Fibroblast of pulmonary artery (primary cell): ENCODE measurements at regions not wholly inside any gene's neighbourhood (a gene's known extent, or its start where the extent isn't known, plus 50 kb on each side); places are given as distances from the start of the nearest gene placed in this dataset.

ENCODE experiments used
- DNase-seq: peaks from one replicate; pipeline ENCODE4 v3.0.0-alpha.2; 2010; ENCODE audit warnings: low read depth
- H3K4me3 ChIP-seq: replicated peaks from 2 replicates; pipeline ENCODE4 v1.5.1; 2011; ENCODE audit warnings: low read depth, mild to moderate bottlenecking, control low read depth, low read length, moderate library complexity
- TF ChIP-seq, protein P1 (sequence below): IDR thresholded peaks from 2 replicates; pipeline ENCODE4 v1.5.1; 2011; ENCODE audit warnings: mild to moderate bottlenecking, control low read depth, low read length, inconsistent platforms; ENCODE audit errors: missing control alignments

GRCh38 chr12:132439333-132439904 is 50.5 kb upstream of the FBRSL1 start:
- H3K4me3 ChIP-seq, result no peak overlapping the region
- TF ChIP-seq, protein P1, sequence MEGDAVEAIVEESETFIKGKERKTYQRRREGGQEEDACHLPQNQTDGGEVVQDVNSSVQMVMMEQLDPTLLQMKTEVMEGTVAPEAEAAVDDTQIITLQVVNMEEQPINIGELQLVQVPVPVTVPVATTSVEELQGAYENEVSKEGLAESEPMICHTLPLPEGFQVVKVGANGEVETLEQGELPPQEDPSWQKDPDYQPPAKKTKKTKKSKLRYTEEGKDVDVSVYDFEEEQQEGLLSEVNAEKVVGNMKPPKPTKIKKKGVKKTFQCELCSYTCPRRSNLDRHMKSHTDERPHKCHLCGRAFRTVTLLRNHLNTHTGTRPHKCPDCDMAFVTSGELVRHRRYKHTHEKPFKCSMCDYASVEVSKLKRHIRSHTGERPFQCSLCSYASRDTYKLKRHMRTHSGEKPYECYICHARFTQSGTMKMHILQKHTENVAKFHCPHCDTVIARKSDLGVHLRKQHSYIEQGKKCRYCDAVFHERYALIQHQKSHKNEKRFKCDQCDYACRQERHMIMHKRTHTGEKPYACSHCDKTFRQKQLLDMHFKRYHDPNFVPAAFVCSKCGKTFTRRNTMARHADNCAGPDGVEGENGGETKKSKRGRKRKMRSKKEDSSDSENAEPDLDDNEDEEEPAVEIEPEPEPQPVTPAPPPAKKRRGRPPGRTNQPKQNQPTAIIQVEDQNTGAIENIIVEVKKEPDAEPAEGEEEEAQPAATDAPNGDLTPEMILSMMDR, result no peak
- no peak for DNase-seq

DNA sequence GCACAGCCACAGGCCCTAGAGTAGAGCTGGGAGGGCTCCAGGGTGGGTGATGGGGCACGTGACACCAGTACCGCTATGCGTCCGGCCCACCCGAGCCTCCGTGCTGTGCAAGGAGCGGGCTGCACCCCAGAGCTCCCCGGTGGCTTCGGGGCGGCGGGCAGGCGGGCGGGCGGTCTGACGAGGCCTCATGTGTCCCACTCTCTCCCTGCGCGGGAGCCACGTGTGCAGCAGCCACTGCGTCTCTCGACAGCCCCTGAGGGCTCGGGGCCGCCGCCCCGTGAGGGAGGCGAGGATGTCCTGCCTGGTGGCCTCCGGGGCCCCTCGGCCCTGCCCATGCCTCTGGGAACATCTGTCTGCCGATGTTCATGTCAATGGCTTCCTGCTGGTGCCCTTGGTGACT is 51.2 kb upstream of the FBRSL1 start:
- TF ChIP-seq, protein P1, result no peak
- no peak for DNase-seq
- H3K4me3 ChIP-seq, result no peak overlapping the region

DNA sequence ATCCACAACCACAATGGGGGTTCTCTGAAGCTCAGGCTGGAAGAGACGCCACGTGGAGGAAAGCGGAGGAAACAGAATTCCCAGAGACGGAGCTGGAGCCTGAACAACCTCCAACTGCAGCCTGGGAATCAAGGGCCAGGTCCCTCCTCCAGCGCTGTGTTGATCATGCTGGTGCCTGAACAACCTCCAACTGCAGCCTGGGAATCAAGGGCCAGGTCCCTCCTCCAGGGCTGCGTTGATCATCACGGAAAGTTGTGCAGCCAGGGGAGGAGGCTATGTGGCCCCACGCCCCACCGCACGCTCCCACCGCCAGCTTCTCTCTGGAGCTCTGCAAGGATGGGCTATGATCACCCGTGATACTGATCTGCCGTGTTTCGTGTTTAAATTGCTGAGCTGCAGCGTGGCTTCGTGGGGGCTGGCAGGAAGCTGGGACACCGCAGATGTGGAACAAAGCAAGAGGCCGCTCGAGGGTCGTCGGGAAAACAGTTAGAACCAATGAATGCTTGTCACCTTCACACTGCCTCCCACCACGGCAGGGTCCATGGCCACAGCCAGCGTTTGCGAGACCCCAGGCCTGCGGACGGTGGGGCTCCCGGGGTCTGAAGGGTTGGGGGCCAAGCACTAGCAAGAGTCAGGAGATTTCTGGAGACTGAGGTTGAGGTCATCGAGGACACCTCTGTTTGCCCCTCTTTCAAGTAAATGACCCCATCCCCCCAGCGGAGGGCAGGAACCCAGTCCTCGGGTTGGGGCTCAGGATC is 51.8 kb upstream of the FBRSL1 start:
- TF ChIP-seq, protein P1, result no peak
- DNase-seq, result no peak
- no peak overlapping the region for H3K4me3 ChIP-seq

DNA sequence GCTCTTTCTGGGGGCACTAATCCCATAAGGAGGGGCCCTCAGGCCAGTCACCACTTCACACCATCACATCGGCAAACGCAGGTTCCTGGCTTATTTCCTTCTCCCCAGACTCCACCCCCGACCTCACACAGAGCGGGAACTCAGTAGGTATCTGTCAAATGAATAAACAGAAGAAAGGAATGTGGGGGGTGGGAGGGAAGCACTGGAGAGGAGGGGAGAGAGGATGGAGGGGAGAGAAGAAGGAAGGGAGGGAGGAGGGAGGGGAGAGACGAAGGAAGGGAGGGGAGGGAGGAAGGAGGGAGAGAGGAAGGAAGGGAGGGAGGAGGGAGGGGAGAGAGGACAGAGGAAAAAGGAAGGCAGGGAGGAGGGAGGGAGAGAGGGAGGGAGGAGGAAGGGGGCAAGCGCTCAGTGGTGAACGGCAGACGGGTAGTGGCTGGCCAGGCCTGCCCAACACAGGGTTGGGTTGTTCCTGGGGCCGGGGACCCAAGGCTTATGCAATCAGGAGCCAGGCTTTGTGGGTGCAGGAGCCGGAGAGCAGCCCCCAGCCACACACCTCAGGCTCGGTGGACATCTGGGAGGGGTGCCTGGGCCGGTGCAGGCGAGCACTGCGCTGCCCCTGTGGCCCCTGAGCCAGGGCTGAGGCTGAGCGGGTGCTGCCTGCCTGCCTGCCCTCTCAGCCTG is 52.6 kb upstream of the FBRSL1 start:
- no peak for DNase-seq
- TF ChIP-seq, protein P1, result no peak
- no peak overlapping the region for H3K4me3 ChIP-seq

GRCh38 chr12:132436791-132437251 is 53.1 kb upstream of the FBRSL1 start:
- TF ChIP-seq, protein P1, result no peak
- DNase-seq, result no peak
- H3K4me3 ChIP-seq, result no peak overlapping the region

DNA sequence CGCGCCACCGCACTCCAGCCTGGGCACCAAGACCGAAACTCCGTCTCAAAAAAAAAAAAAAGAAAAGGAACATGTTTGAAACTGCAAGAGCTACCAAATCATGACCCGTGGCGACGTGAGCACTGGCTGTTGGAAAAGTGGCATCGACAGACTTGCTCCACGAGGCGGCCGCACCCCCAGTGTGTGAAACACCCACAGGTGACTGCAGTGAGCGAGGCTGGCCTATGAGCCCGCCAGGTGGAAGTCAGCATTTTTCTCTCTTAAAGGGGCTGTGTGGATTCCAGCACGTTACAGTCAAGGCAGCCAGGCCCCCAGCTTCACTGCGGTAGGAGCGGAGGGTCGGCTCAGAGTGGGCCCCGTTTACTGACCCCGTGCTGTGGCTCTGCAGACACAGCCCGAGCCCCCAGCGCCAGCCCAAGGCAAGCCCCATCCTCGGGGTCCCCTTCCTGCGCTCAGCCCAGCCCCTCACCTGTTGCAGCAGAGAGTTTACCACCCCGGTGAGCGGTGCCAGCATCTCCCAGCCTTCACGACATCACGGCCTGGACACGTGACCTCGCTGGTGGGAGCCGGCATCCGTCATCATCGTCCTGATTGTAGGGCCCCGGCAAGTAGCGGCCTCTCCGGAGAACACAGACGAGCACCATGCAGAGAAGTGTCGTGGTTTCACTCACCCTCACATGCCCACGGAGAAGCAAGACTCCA is 54.3 kb upstream of the FBRSL1 start:
- DNase-seq, result no peak
- no peak overlapping the region for H3K4me3 ChIP-seq
- TF ChIP-seq, protein P1, result no peak
